Endodermal cell (in vitro differentiated cells): ENCODE measurements at regions not wholly inside any gene's neighbourhood (a gene's known extent, or its start where the extent isn't known, plus 50 kb on each side); places are given as distances from the start of the nearest gene placed in this dataset.

ENCODE experiments used
- DNase-seq: peaks from one replicate; pipeline ENCODE4 v3.0.0-alpha.2; 2017
- H3K27ac ChIP-seq: 2 replicates; pipeline ENCODE4 v1.5.1; 2013; ENCODE audit warnings: mild to moderate bottlenecking, low read depth, low read length, moderate library complexity
- H3K27me3 ChIP-seq: 2 replicates; pipeline ENCODE4 v1.6.1; 2013; ENCODE audit warnings: mild to moderate bottlenecking, low read length, moderate library complexity; ENCODE audit not compliant: insufficient read depth, control insufficient read depth, poor library complexity, severe bottlenecking
- H3K36me3 ChIP-seq: 2 replicates; pipeline ENCODE4 v1.7.0; 2013; ENCODE audit warnings: mild to moderate bottlenecking, low read length, moderate library complexity; ENCODE audit not compliant: control insufficient read depth, insufficient read depth
- H3K4me1 ChIP-seq: one replicate; pipeline ENCODE4 v1.7.0; 2013; ENCODE audit warnings: low read length; ENCODE audit not compliant: control insufficient read depth, insufficient read depth
- H3K4me3 ChIP-seq: 2 replicates; pipeline ENCODE4 v1.5.1; 2013; ENCODE audit warnings: mild to moderate bottlenecking, low read length, moderate library complexity
- H3K9ac ChIP-seq: 2 replicates; pipeline ENCODE4 v1.6.1; 2013; ENCODE audit warnings: mild to moderate bottlenecking, low read length, moderate library complexity; ENCODE audit not compliant: poor library complexity, severe bottlenecking; ENCODE audit errors: extremely low read depth
- H3K9me3 ChIP-seq: 2 replicates; pipeline ENCODE4 v1.6.1; 2013; ENCODE audit warnings: mild to moderate bottlenecking, low read length, moderate library complexity; ENCODE audit not compliant: control insufficient read depth
- H3K27ac Mint-ChIP-seq: 2 replicates; pipeline ENCODE4 v1.8.0; 2020; ENCODE audit warnings: mixed read lengths
- H3K27me3 Mint-ChIP-seq: 2 replicates; pipeline ENCODE4 v1.8.0; 2021; ENCODE audit warnings: mild to moderate bottlenecking, mixed read lengths; ENCODE audit not compliant: insufficient read depth
- H3K36me3 Mint-ChIP-seq: 2 replicates; pipeline ENCODE4 v1.8.0; 2020; ENCODE audit warnings: low read depth, mixed read lengths
- H3K4me1 Mint-ChIP-seq: 2 replicates; pipeline ENCODE4 v1.8.0; 2020; ENCODE audit warnings: mixed read lengths
- H3K4me3 Mint-ChIP-seq: 2 replicates; pipeline ENCODE4 v1.8.0; 2020; ENCODE audit warnings: mild to moderate bottlenecking, moderate library complexity, mixed read lengths
- H3K9me3 Mint-ChIP-seq: 2 replicates; pipeline ENCODE4 v1.8.0; 2020; ENCODE audit warnings: mild to moderate bottlenecking, mixed read lengths
- CTCF ChIP-seq: fragments of 200-600 bp; sonication (generic); conservative IDR thresholded peaks from 2 replicates; pipeline ENCODE4 v1.5.0; 2021; ENCODE audit warnings: antibody characterized with exemption, mild to moderate bottlenecking
- WGBS, 2 experiments: methylation state at CpG; one replicate each; pipeline versions ENCODE4 v1.1.5 to v1.1.7; 2013; ENCODE audit warnings: missing lambda C conversion rate in 2 of 2, mixed read lengths in 1 of 2; ENCODE audit not compliant: insufficient coverage in 1 of 2, insufficient read length in 1 of 2; 5-methylcytosine and 5-hydroxymethylcytosine counted together

- no peak overlapping the region for H3K27ac Mint-ChIP-seq
- no peaks in the 10 kb centered on the region for H3K9me3 Mint-ChIP-seq
- no peak overlapping the region for H3K27ac ChIP-seq
- no peaks in the 10 kb centered on the region for H3K27me3 ChIP-seq
- H3K4me1 ChIP-seq, result peaks cover 3% of the 10 kb centered on the region
- H3K36me3 ChIP-seq, result no peaks in the 10 kb centered on the region
- no peak overlapping the region for H3K4me3 Mint-ChIP-seq
- WGBS, 2 experiments, result 86 to 91% methylated on average over 1 to 5 of the region's 10 CpGs
- TF ChIP-seq CTCF, result no peak
- no peaks in the 10 kb centered on the region for H3K36me3 Mint-ChIP-seq
- peaks cover 9% of the 10 kb centered on the region for H3K4me1 Mint-ChIP-seq
- peaks cover 13% of the 10 kb centered on the region for H3K9me3 ChIP-seq
- H3K27me3 Mint-ChIP-seq, result no peaks in the 10 kb centered on the region
- no peak overlapping the region for H3K9ac ChIP-seq
- no peak overlapping the region for H3K4me3 ChIP-seq
- DNase-seq, result no peak
Observed at GRCh38 chr3:18791752-18792151, 356.6 kb upstream of the KCNH8 start.

- no peak for TF ChIP-seq CTCF
- H3K4me1 ChIP-seq, result peaks cover 3% of the 10 kb centered on the region
- Mint-ChIP-seq H3K36me3 (no peaks in the 10 kb centered on the region), H3K27me3 (no peaks in the 10 kb centered on the region), H3K4me1 (peaks cover 9% of the 10 kb centered on the region), H3K9me3 (no peaks in the 10 kb centered on the region), H3K4me3 (no peak overlapping the region), H3K27ac (no peak overlapping the region)
- H3K4me3 ChIP-seq, result no peak overlapping the region
- H3K27ac ChIP-seq, result no peak overlapping the region
- 90 to 92% methylated on average over 6 to 8 of the region's 8 CpGs for WGBS, 2 experiments
- no peaks in the 10 kb centered on the region for H3K36me3 ChIP-seq
- peaks cover 13% of the 10 kb centered on the region for H3K9me3 ChIP-seq
- no peaks in the 10 kb centered on the region for H3K27me3 ChIP-seq
- no peak for DNase-seq
- H3K9ac ChIP-seq, result no peak overlapping the region
Observed at GRCh38 chr3:18791182-18791581, 357.1 kb upstream of the KCNH8 start.

GRCh38 chr3:18790384-18790783, 357.9 kb upstream of the KCNH8 start:
- no peaks in the 10 kb centered on the region for H3K36me3 ChIP-seq
- Mint-ChIP-seq H3K9me3 (no peaks in the 10 kb centered on the region), H3K36me3 (no peaks in the 10 kb centered on the region), H3K27me3 (no peaks in the 10 kb centered on the region), H3K4me3 (no peak overlapping the region), H3K27ac (no peak overlapping the region), H3K4me1 (peaks cover 6% of the 10 kb centered on the region)
- 95 to 100% methylated on average over 1 to 2 of the region's 2 CpGs for WGBS, 2 experiments
- no peak overlapping the region for H3K9ac ChIP-seq
- no peaks in the 10 kb centered on the region for H3K27me3 ChIP-seq
- no peak overlapping the region for H3K27ac ChIP-seq
- H3K9me3 ChIP-seq, result peaks cover 9% of the 10 kb centered on the region
- TF ChIP-seq CTCF, result no peak
- H3K4me1 ChIP-seq, result peaks cover 3% of the 10 kb centered on the region
- no peak for DNase-seq
- no peak overlapping the region for H3K4me3 ChIP-seq
